ENCODE measurements at regions not wholly inside any gene's neighbourhood (a gene's known extent, or its start where the extent isn't known, plus 50 kb on each side); places are given as distances from the start of the nearest gene placed in this dataset.
A peak's percentile ranks its signal among the peaks of the same experiment; 100 is the strongest.
"Not testable (repeated sequence)": the region's sequence is repeated elsewhere in the genome, so short reads cannot be mapped to it uniquely, and the experiment has no call there.

GRCh38 chr3:159453036-159453435, 535.6 kb upstream of the IL12A start:
- DNase-seq (ENCODE audit: low read depth, low spot score) = no peak

GRCh38 chr3:159453945-159454344, 534.7 kb upstream of the IL12A start:
- no peak for DNase-seq (ENCODE audit: low read depth, low spot score)

- DNase-seq (ENCODE audit: low read depth, low spot score) = peak; percentile 7
These were observed 532.9 kb upstream of the IL12A start for GRCh38 chr3:159455741-159456181.

- DNase-seq (ENCODE audit: low read depth, low spot score) = peak; percentile 91
These were observed 530.6 kb upstream of the IL12A start for GRCh38 chr3:159458010-159458409.

GRCh38 chr3:159458982-159459381, 529.7 kb upstream of the IL12A start:
- DNase-seq (ENCODE audit: low read depth, low spot score) = no peak

GRCh38 chr3:159472611-159473010, 516.0 kb upstream of the IL12A start:
- DNase-seq (ENCODE audit: low read depth, low spot score) = no peak

GRCh38 chr3:159473206-159473605, 515.4 kb upstream of the IL12A start:
- no peak for DNase-seq (ENCODE audit: low read depth, low spot score)

GRCh38 chr3:159480046-159480445, 508.6 kb upstream of the IL12A start:
- DNase-seq (ENCODE audit: low read depth, low spot score) = no peak

- no peak for DNase-seq (ENCODE audit: low read depth, low spot score)
These were observed 506.2 kb upstream of the IL12A start for GRCh38 chr3:159482241-159482993.

GRCh38 chr3:159482994-159483367, 505.7 kb upstream of the IL12A start:
- no peak for DNase-seq (ENCODE audit: low read depth, low spot score)

GRCh38 chr3:159486580-159486979, 502.1 kb upstream of the IL12A start:
- DNase-seq (ENCODE audit: low read depth, low spot score) = no peak

- no peak for DNase-seq (ENCODE audit: low read depth, low spot score)
These were observed 501.3 kb upstream of the IL12A start for GRCh38 chr3:159487304-159487703.

GRCh38 chr3:159488602-159489001, 500.0 kb upstream of the IL12A start:
- no peak for DNase-seq (ENCODE audit: low read depth, low spot score)

GRCh38 chr3:159497361-159497760, 491.3 kb upstream of the IL12A start:
- no peak for DNase-seq (ENCODE audit: low read depth, low spot score)

- peak; percentile 43 for DNase-seq (ENCODE audit: low read depth, low spot score)
These were observed 489.4 kb upstream of the IL12A start for GRCh38 chr3:159499031-159499793.

- DNase-seq (ENCODE audit: low read depth, low spot score) = no peak
These were observed 487.6 kb upstream of the IL12A start for GRCh38 chr3:159501029-159501428.

GRCh38 chr3:159502986-159503385, 485.6 kb upstream of the IL12A start:
- DNase-seq (ENCODE audit: low read depth, low spot score) = no peak

- not testable (repeated sequence) for DNase-seq (ENCODE audit: low read depth, low spot score)
These were observed 477.6 kb upstream of the IL12A start for GRCh38 chr3:159510988-159511387.

GRCh38 chr3:159513444-159513843, 475.2 kb upstream of the IL12A start:
- no peak for DNase-seq (ENCODE audit: low read depth, low spot score)

GRCh38 chr3:159513867-159514380, 474.7 kb upstream of the IL12A start:
- DNase-seq (ENCODE audit: low read depth, low spot score) = no peak

GRCh38 chr3:159517105-159517504, 471.5 kb upstream of the IL12A start:
- DNase-seq (ENCODE audit: low read depth, low spot score) = no peak

- DNase-seq (ENCODE audit: low read depth, low spot score) = no peak
These were observed 468.0 kb upstream of the IL12A start for GRCh38 chr3:159520638-159521037.

GRCh38 chr3:159522276-159522675, 466.4 kb upstream of the IL12A start:
- DNase-seq (ENCODE audit: low read depth, low spot score) = no peak

Measured in astrocyte of the hippocampus (primary cell).